Endothelial cell of umbilical vein (primary cell): ENCODE measurements at regions not wholly inside any gene's neighbourhood (a gene's known extent, or its start where the extent isn't known, plus 50 kb on each side); places are given as distances from the start of the nearest gene placed in this dataset.
"Not testable (repeated sequence)": the region's sequence is repeated elsewhere in the genome, so short reads cannot be mapped to it uniquely, and the experiment has no call there.

ENCODE experiments used
- BruUV-seq: library from RNA; stranded (reverse); fragments of 400-500 nt; replicated peaks from 2 replicates; lab custom pipeline; 2021; lab: Mats Ljungman, UMichigan
- CTCF ChIA-PET: fragments of 300-600, 350-600 bp; sonication (Branson Sonifier 250); formaldehyde crosslinking; loops from one replicate; lab custom pipeline; 2021; ENCODE audit warnings: antibody characterized with exemption, inconsistent platforms; lab: Charles Lee
- POLR2A ChIA-PET: fragments of 300-600, 350-600 bp; sonication (Branson Sonifier 250); formaldehyde crosslinking; loops from one replicate; lab custom pipeline; 2021; ENCODE audit warnings: antibody characterized with exemption, inconsistent platforms; lab: Charles Lee
- DNase-seq: peaks from one replicate; pipeline ENCODE4 v3.0.0-alpha.2; 2011; ENCODE audit warnings: low read depth, low spot score
- FAIRE-seq: peaks from 2 replicates; lab custom pipeline; 2011; peaks lifted over from hg19 to GRCh38; lab: Jason Lieb, UNC
- H2AFZ ChIP-seq: 2 replicates; pipeline ENCODE4 v1.6.0; 2012; ENCODE audit warnings: low read depth, low read length, control low read depth, inconsistent platforms
- H3K27ac ChIP-seq: 2 replicates; pipeline ENCODE4 v1.5.1; 2011; ENCODE audit warnings: low read depth, mild to moderate bottlenecking, control low read depth, low read length, moderate library complexity; ENCODE audit not compliant: insufficient read depth
- H3K27me3 ChIP-seq, 2 experiments: 2 replicates each; pipeline versions ENCODE4 v1.6.0 to v1.6.1; 2011; ENCODE audit warnings: low read length in 2 of 2, mixed read lengths in 1 of 2; ENCODE audit not compliant: control insufficient read depth in 2 of 2, insufficient read depth in 2 of 2
- H3K36me3 ChIP-seq, 2 experiments: 2 replicates in 1 of 2; 3 replicates in 1 of 2; pipeline ENCODE4 v1.5.1; 2011; ENCODE audit warnings: low read length in 2 of 2, mild to moderate bottlenecking in 1 of 2, moderate library complexity in 1 of 2; ENCODE audit not compliant: control insufficient read depth in 2 of 2, insufficient read depth in 2 of 2; ENCODE audit errors: extremely low read depth in 1 of 2
- H3K4me1 ChIP-seq: 3 replicates; pipeline ENCODE4 v1.5.1; 2011; ENCODE audit warnings: mild to moderate bottlenecking, low read length; ENCODE audit not compliant: control insufficient read depth, insufficient read depth; ENCODE audit errors: extremely low read depth
- H3K4me2 ChIP-seq: 2 replicates; pipeline ENCODE4 v1.6.1; 2011; ENCODE audit warnings: low read length, control low read depth, mixed read lengths; ENCODE audit not compliant: insufficient read depth
- H3K4me3 ChIP-seq, 3 experiments: fragments of 200-600 bp in 1 of 3; sonication (generic), shearing (Covaris generic) in 1 of 3; replicated peaks in 1 of 3; 2 replicates each; pipeline ENCODE4 v1.5.1; 2011 to 2016; ENCODE audit warnings: control low read depth in 3 of 3, low read length in 3 of 3, mild to moderate bottlenecking in 2 of 3, inconsistent platforms in 1 of 3, low read depth in 1 of 3, moderate library complexity in 1 of 3; ENCODE audit not compliant: insufficient read depth in 1 of 3
- H3K79me2 ChIP-seq: 2 replicates; pipeline ENCODE4 v1.6.0; 2012; ENCODE audit warnings: low read length, inconsistent platforms; ENCODE audit not compliant: control insufficient read depth, insufficient read depth
- H3K9ac ChIP-seq: replicated peaks from 2 replicates; pipeline ENCODE3; 2011; ENCODE audit warnings: low read length, control low read depth; ENCODE audit not compliant: insufficient read depth; ENCODE audit errors: extremely low read depth
- H3K9me1 ChIP-seq: replicated peaks from 3 replicates; pipeline ENCODE4 v1.6.0; 2011; ENCODE audit warnings: mild to moderate bottlenecking, low read length; ENCODE audit not compliant: control insufficient read depth, insufficient read depth; ENCODE audit errors: extremely low read depth
- H3K9me3 ChIP-seq: replicated peaks from 2 replicates; pipeline ENCODE4 v1.5.1; 2012; ENCODE audit warnings: low read length, inconsistent platforms; ENCODE audit not compliant: control insufficient read depth, insufficient read depth
- H4K20me1 ChIP-seq: replicated peaks from 2 replicates; pipeline ENCODE3; 2011; ENCODE audit warnings: mild to moderate bottlenecking, low read length; ENCODE audit not compliant: control insufficient read depth, insufficient read depth; ENCODE audit errors: extremely low read depth
- CTCF ChIP-seq, 2 donors: IDR thresholded peaks; 1 replicate in 1 of 2; 2 replicates in 1 of 2; pipeline ENCODE4 v1.5.1; 2011; ENCODE audit warnings: low read length in 2 of 2, mild to moderate bottlenecking in 2 of 2, moderate library complexity in 2 of 2, control low read depth in 1 of 2, inconsistent platforms in 1 of 2, low read depth in 1 of 2; ENCODE audit not compliant: insufficient read depth in 1 of 2; ENCODE audit errors: extremely low read depth in 1 of 2
- EZH2 ChIP-seq: IDR thresholded peaks from 2 replicates; pipeline ENCODE4 v1.6.1; 2012; ENCODE audit warnings: borderline replicate concordance, low read depth, mild to moderate bottlenecking, moderate library complexity, low read length, inconsistent platforms; ENCODE audit not compliant: severe bottlenecking
- FOS ChIP-seq: IDR thresholded peaks from 2 replicates; pipeline ENCODE4 v1.6.1; 2011; ENCODE audit warnings: mild to moderate bottlenecking, low read length, moderate library complexity, borderline replicate concordance; ENCODE audit not compliant: insufficient read depth
- GATA2 ChIP-seq: IDR thresholded peaks from 2 replicates; pipeline ENCODE4 v1.7.0; 2011; ENCODE audit warnings: low read depth, mild to moderate bottlenecking, moderate library complexity, mixed read lengths, low read length; ENCODE audit not compliant: insufficient read length, insufficient read depth
- JUN ChIP-seq: IDR thresholded peaks from 2 replicates; pipeline ENCODE4 v1.6.1; 2011; ENCODE audit warnings: borderline replicate concordance, low read depth; ENCODE audit not compliant: insufficient read length, insufficient read depth
- MYC ChIP-seq: IDR thresholded peaks from one replicate; pipeline ENCODE4 v1.6.1; 2011; ENCODE audit warnings: mild to moderate bottlenecking, low read depth, low read length
- POLR2A ChIP-seq: IDR thresholded peaks from 2 replicates; pipeline ENCODE4 v1.6.1; 2012; ENCODE audit warnings: low read depth, mild to moderate bottlenecking, control low read depth, low read length
- POLR2AphosphoS5 ChIP-seq: IDR thresholded peaks from 2 replicates; pipeline ENCODE4 v1.6.1; 2012; ENCODE audit warnings: low read depth, mild to moderate bottlenecking, control low read depth, low read length, moderate library complexity; ENCODE audit not compliant: insufficient read depth
- dilution Hi-C: fragments of 300-500 bp; cut with MboI; formaldehyde crosslinking; loops from one replicate; pipeline ENCODE4 v1.15.0; 2019; ENCODE audit warnings: low sequenced_read_pairs; ENCODE audit not compliant: extremely low pct_ligation_motif_present
- intact Hi-C: fragments of 100-400 bp; cut with micrococcal nuclease; formaldehyde crosslinking; loops from one replicate; pipeline ENCODE4 v1.10.0; 2022
- TF ChIP-seq, protein P1 (sequence below): IDR thresholded peaks from 2 replicates; pipeline ENCODE4 v1.6.1; 2011; ENCODE audit not compliant: insufficient read depth, insufficient read length

DNA sequence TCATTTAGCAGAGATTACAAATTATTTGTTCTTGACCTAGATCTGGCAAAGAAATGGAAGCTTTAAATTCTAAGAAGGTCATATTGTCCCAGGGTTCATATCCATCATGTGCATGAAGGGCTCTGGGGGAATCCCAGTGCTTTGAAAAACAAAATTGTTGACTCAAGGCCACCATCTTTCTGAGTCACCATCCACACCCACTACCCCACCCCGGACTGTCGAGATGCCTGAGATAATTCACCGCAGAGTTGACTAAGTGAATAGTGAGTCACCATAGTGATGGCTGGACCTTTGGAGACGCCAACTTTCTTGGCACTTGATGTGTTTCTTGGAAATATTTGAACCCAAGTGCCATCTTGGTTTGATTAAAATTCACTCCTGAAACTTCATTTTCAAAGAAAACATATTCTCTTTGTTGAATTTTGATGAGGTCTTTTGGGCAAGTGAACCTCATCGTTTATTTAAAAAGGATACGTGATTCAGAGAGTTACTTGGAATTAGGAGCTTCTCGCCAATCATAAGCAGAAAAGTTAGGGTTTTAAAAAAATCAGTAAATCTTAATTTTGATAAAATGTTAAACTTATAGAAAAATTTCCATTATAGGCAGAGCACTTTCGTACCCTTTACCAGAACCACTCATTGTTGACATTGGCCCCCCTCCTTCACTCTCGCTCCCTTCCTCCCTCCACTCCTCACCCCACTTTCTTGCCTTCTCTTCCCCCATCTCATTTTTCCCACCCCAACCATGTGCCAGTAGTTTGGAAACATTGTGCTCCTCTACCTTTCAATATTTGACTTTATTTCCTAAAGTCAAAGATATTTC, 53.0 kb upstream of the LYZL2 start:
- H3K9ac ChIP-seq, H3K79me2 ChIP-seq, H3K9me1 ChIP-seq, intact Hi-C loops, H3K27ac ChIP-seq, H4K20me1 ChIP-seq, H2AFZ ChIP-seq, H3K27me3 ChIP-seq, BruUV-seq, H3K4me1 ChIP-seq, POLR2A ChIA-PET, dilution Hi-C loops, H3K9me3 ChIP-seq, H3K36me3 ChIP-seq, H3K4me3 ChIP-seq: not testable (repeated sequence)
- FAIRE-seq: peak; percentile 71
- CTCF ChIA-PET: interaction anchor here (1.6 kb wide), 1 partner anchor 12 kb away, joined by 6 read pairs; no protein-coding TSS in a partner anchor
- TF ChIP-seq FOS (peak; percentile 94), JUN (peak; percentile 77), POLR2AphosphoS5 (peak; percentile 60), GATA2 (peak; percentile 99)
- peak overlapping the region; percentile 10 for H3K4me2 ChIP-seq
- DNase-seq: peak; percentile 76

DNA sequence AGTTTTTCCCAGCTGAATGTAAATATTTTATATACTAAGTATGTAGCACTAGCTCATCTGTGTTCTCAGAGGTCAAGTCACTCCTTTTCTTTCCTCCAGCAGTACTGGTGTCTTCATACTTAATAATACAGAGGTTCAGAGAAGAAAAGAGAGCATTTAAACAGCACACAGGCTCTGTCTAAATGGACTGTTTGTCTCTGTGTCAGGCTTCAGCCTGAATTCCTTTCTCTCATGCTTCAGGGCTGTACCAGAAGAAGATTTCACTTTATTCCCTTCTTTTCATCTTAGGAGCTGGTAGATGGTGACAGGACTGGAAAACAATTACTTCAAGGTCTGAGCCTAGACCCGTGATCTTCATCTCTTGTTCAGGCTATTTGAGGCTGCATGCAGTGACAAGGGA, 51.4 kb upstream of the LYZL2 start:
- H3K4me1 ChIP-seq: peaks cover 5% of the 10 kb centered on the region
- H3K36me3 ChIP-seq: no peaks in the 10 kb centered on the region
- H3K79me2 ChIP-seq: no peaks in the 10 kb centered on the region
- H3K4me3 ChIP-seq: no peak overlapping the region
- FAIRE-seq (no peak), DNase-seq (no peak)
- POLR2A ChIA-PET: no interaction called here
- no peak overlapping the region for H2AFZ ChIP-seq
- peaks cover 0 to 5% of the 10 kb centered on the region in 2 experiments for H3K27me3 ChIP-seq
- no TSS peak for BruUV-seq
- no peak overlapping the region for H3K27ac ChIP-seq
- intact Hi-C loops: no loop called here
- dilution Hi-C loops: no loop called here
- H3K9me3 ChIP-seq: no peaks in the 10 kb centered on the region
- no peaks in the 10 kb centered on the region for H4K20me1 ChIP-seq
- H3K4me2 ChIP-seq: no peak overlapping the region
- H3K9me1 ChIP-seq: no peaks in the 10 kb centered on the region
- CTCF ChIA-PET: interaction anchor here (1.0 to 2.4 kb wide), 2 partner anchors 10 to 12 kb away, joined by 3 to 14 read pairs; no protein-coding TSS in a partner anchor
- no peak overlapping the region for H3K9ac ChIP-seq
- TF ChIP-seq JUN (no peak), CTCF (IDR thresholded peaks at IDR 0.05; ENCODE audit: extremely low read depth in 1 of 2, insufficient read depth in 1 of 2, low read depth in 1 of 2, low read length in 2 of 2) (no peak), EZH2 (no peak), POLR2A (no peak), MYC (no peak), POLR2AphosphoS5 (no peak), FOS (no peak), GATA2 (no peak)
- TF ChIP-seq, protein P1, sequence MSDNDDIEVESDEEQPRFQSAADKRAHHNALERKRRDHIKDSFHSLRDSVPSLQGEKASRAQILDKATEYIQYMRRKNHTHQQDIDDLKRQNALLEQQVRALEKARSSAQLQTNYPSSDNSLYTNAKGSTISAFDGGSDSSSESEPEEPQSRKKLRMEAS: no peak
